Right cardiac atrium (tissue), 5 donors: ENCODE measurements at regions not wholly inside any gene's neighbourhood (a gene's known extent, or its start where the extent isn't known, plus 50 kb on each side); places are given as distances from the start of the nearest gene placed in this dataset.

Experiments used
- ATAC-seq, 2 donors: fragments of 200-7000 bp; cut with Tn5 transposase; one replicate each; pipeline versions ENCODE4 v1.8.0 to v1.9.1; 2020; ENCODE audit warnings: moderate library complexity in 2 of 2, mild to moderate bottlenecking in 1 of 2
- DNase-seq, 3 donors: peaks; one replicate each; pipeline ENCODE4 v3.0.0-alpha.2; 2020
- H3K27ac ChIP-seq: one replicate; pipeline ENCODE4 v1.5.1; 2013; ENCODE audit warnings: mild to moderate bottlenecking, low read length, control low read depth, moderate library complexity
- H3K27me3 ChIP-seq: one replicate; pipeline ENCODE4 v1.6.1; 2013; ENCODE audit not compliant: control insufficient read depth, insufficient read depth
- H3K4me1 ChIP-seq: one replicate; pipeline ENCODE4 v1.6.1; 2013; ENCODE audit warnings: low read length; ENCODE audit not compliant: control insufficient read depth, insufficient read depth
- H3K4me3 ChIP-seq: one replicate; pipeline ENCODE4 v1.5.1; 2013; ENCODE audit warnings: low read length, control low read depth
- H3K9me3 ChIP-seq: one replicate; pipeline ENCODE4 v1.6.1; 2013; ENCODE audit warnings: low read length; ENCODE audit not compliant: control insufficient read depth
- WGBS: extraction: QIAGEN DNeasy Blood & Tissue Kit; methylation state at CpG from one replicate; pipeline ENCODE4 v1.1.7; 2013; 5-methylcytosine and 5-hydroxymethylcytosine counted together
- intact Hi-C, 4 donors: fragments of 100-400 bp; cut with DNase I; formaldehyde crosslinking; loops; one replicate each; pipeline versions ENCODE4 v1.11.0 to v1.14.0; 2022 to 2023
- donor health status: healthy with polysubstance abuse.
- donor health status: DM: no; HTN: yes; CAD: no.
- donor health status: DM: no; HTN: no; CAD: no.
- donor health status: DM: no; HTN: yes; CAD: no; lungs with severe emphysema.
- donor health status: DM: yes; HTN: yes; CAD: no.

GRCh38 chr7:67554986-67555385 is 558.4 kb downstream of the TYW1 start:
- intact Hi-C loops, result no loop called here
- ATAC-seq (no peak), DNase-seq (no peak)
- Histone ChIP-seq H3K4me3 (no peak overlapping the region), H3K27ac (no peak overlapping the region), H3K4me1 (peaks cover 4% of the 10 kb centered on the region), H3K9me3 (no peaks in the 10 kb centered on the region), H3K27me3 (no peaks in the 10 kb centered on the region)
- WGBS, result 74% methylated on average over 6 of the region's 6 CpGs

GRCh38 chr7:67564959-67565358 is 568.3 kb downstream of the TYW1 start:
- H3K4me1 ChIP-seq, result no peaks in the 10 kb centered on the region
- intact Hi-C loops, result no loop called here
- ATAC-seq, result no peak
- no peak for DNase-seq
- no peak overlapping the region for H3K4me3 ChIP-seq
- no peaks in the 10 kb centered on the region for H3K9me3 ChIP-seq
- WGBS, result 61% methylated on average over 4 of the region's 4 CpGs
- no peak overlapping the region for H3K27ac ChIP-seq
- H3K27me3 ChIP-seq, result no peaks in the 10 kb centered on the region

GRCh38 chr7:67566101-67566500 is 569.5 kb downstream of the TYW1 start:
- WGBS, result 61% methylated on average over 4 of the region's 4 CpGs
- ATAC-seq (no peak), DNase-seq (no peak)
- no peaks in the 10 kb centered on the region for H3K27me3 ChIP-seq
- H3K9me3 ChIP-seq, result no peaks in the 10 kb centered on the region
- no peaks in the 10 kb centered on the region for H3K4me1 ChIP-seq
- intact Hi-C loops, result no loop called here
- no peak overlapping the region for H3K27ac ChIP-seq
- no peak overlapping the region for H3K4me3 ChIP-seq

- no peak for ATAC-seq
- 78% methylated on average over 7 of the region's 7 CpGs for WGBS
- H3K27ac ChIP-seq, result no peak overlapping the region
- DNase-seq, result no peak
- H3K4me3 ChIP-seq, result no peak overlapping the region
- intact Hi-C loops, result no loop called here
- H3K4me1 ChIP-seq, result no peaks in the 10 kb centered on the region
- H3K27me3 ChIP-seq, result no peaks in the 10 kb centered on the region
- H3K9me3 ChIP-seq, result no peaks in the 10 kb centered on the region
These were observed 574.5 kb downstream of the TYW1 start for GRCh38 chr7:67571026-67571545.

GRCh38 chr7:67573639-67574038 is 577.0 kb downstream of the TYW1 start:
- ATAC-seq (no peak), DNase-seq (no peak)
- Histone ChIP-seq H3K27me3 (no peaks in the 10 kb centered on the region), H3K27ac (no peak overlapping the region), H3K4me1 (no peaks in the 10 kb centered on the region), H3K9me3 (no peaks in the 10 kb centered on the region), H3K4me3 (no peak overlapping the region)
- 82% methylated on average over 4 of the region's 4 CpGs for WGBS
- intact Hi-C loops, result no loop called here

GRCh38 chr7:67588631-67589030 is 592.0 kb downstream of the TYW1 start:
- no peak overlapping the region for H3K27ac ChIP-seq
- 68% methylated on average over 5 of the region's 5 CpGs for WGBS
- intact Hi-C loops, result no loop called here

GRCh38 chr7:67589183-67589582 is 592.5 kb downstream of the TYW1 start:
- intact Hi-C loops, result no loop called here
- no peaks in the 10 kb centered on the region for H3K27me3 ChIP-seq
- H3K27ac ChIP-seq, result no peak overlapping the region
- H3K4me3 ChIP-seq, result no peak overlapping the region
- DNase-seq, result no peak
- ATAC-seq, result no peak
- no peaks in the 10 kb centered on the region for H3K4me1 ChIP-seq
- H3K9me3 ChIP-seq, result no peaks in the 10 kb centered on the region
- WGBS, result 74% methylated on average over 10 of the region's 10 CpGs

More at GRCh38 chr7:67588631-67589030, 592.0 kb downstream of the TYW1 start:
- H3K4me3 ChIP-seq, result no peak overlapping the region
- no peaks in the 10 kb centered on the region for H3K4me1 ChIP-seq
- ATAC-seq (no peak), DNase-seq (no peak)
- H3K27me3 ChIP-seq, result no peaks in the 10 kb centered on the region
- no peaks in the 10 kb centered on the region for H3K9me3 ChIP-seq

- DNase-seq, result no peak
- intact Hi-C loops, result no loop called here
- H3K9me3 ChIP-seq, result no peaks in the 10 kb centered on the region
- H3K4me3 ChIP-seq, result no peak overlapping the region
- H3K27me3 ChIP-seq, result no peaks in the 10 kb centered on the region
- WGBS, result 82% methylated on average over 3 of the region's 3 CpGs
- ATAC-seq, result no peak
- no peaks in the 10 kb centered on the region for H3K4me1 ChIP-seq
- no peak overlapping the region for H3K27ac ChIP-seq
These were observed 594.0 kb downstream of the TYW1 start for GRCh38 chr7:67590649-67591048.

- DNase-seq, result no peak
- no peak for ATAC-seq
- no peaks in the 10 kb centered on the region for H3K27me3 ChIP-seq
- no peaks in the 10 kb centered on the region for H3K4me1 ChIP-seq
- WGBS, result 38% methylated on average over 6 of the region's 6 CpGs
- no peaks in the 10 kb centered on the region for H3K9me3 ChIP-seq
- H3K27ac ChIP-seq, result no peak overlapping the region
- intact Hi-C loops, result no loop called here
- H3K4me3 ChIP-seq, result no peak overlapping the region
These were observed 597.2 kb downstream of the TYW1 start for GRCh38 chr7:67593794-67594193.

- DNase-seq, result no peak
- no peak for ATAC-seq
- Histone ChIP-seq H3K27me3 (no peaks in the 10 kb centered on the region), H3K4me1 (no peaks in the 10 kb centered on the region), H3K9me3 (no peaks in the 10 kb centered on the region), H3K27ac (no peak overlapping the region), H3K4me3 (no peak overlapping the region)
- WGBS, result 83% methylated on average over 15 of the region's 15 CpGs
- intact Hi-C loops, result no loop called here
These were observed 599.0 kb downstream of the TYW1 start for GRCh38 chr7:67595431-67596180.

GRCh38 chr7:67597161-67597560 is 600.5 kb downstream of the TYW1 start:
- no peaks in the 10 kb centered on the region for H3K27me3 ChIP-seq
- ATAC-seq, result no peak
- 71% methylated on average over 3 of the region's 3 CpGs for WGBS
- intact Hi-C loops, result no loop called here
- H3K4me3 ChIP-seq, result no peak overlapping the region
- no peak for DNase-seq
- no peaks in the 10 kb centered on the region for H3K9me3 ChIP-seq
- no peaks in the 10 kb centered on the region for H3K4me1 ChIP-seq
- H3K27ac ChIP-seq, result no peak overlapping the region

GRCh38 chr7:67598469-67598868 is 601.8 kb downstream of the TYW1 start:
- DNase-seq, result no peak
- intact Hi-C loops, result no loop called here
- Histone ChIP-seq H3K27ac (no peak overlapping the region), H3K27me3 (no peaks in the 10 kb centered on the region), H3K4me1 (no peaks in the 10 kb centered on the region), H3K4me3 (no peak overlapping the region), H3K9me3 (no peaks in the 10 kb centered on the region)
- ATAC-seq, result no peak
